ENCODE measurements at regions not wholly inside any gene's neighbourhood (a gene's known extent, or its start where the extent isn't known, plus 50 kb on each side); places are given as distances from the start of the nearest gene placed in this dataset.

DNA sequence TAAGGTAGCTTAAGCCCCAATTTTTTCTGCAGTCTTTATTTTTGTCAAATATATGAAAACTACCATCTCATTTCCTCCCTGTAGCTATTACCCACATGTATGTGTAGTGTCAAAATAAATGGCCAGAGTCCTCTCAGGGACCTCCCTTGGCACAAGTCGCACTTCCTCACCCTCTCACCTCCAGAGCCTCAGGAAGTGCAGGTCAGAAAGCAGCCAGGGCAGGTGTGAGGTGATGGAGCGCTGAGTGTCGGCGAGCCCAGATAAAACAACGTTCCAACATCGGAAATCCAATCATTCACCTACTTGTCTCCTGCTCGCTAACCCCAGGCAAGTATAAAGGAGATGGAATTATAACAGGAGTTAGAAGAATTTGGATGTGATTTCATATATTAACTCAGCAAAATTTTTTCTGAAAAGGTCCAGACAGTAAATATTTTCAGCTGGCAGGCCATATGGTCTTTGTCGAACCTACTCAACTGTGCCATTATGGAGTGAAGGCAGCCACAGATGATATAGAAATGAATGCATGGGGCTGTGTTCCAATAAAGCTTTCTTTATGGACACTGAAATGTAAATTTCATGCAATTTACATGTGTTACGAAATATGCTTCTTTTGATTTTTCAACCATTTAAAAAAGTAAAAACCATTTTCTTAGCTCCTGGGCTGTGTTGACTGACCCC is 76.8 kb upstream of the ERG start:
- TF ChIP-seq, protein P1, sequence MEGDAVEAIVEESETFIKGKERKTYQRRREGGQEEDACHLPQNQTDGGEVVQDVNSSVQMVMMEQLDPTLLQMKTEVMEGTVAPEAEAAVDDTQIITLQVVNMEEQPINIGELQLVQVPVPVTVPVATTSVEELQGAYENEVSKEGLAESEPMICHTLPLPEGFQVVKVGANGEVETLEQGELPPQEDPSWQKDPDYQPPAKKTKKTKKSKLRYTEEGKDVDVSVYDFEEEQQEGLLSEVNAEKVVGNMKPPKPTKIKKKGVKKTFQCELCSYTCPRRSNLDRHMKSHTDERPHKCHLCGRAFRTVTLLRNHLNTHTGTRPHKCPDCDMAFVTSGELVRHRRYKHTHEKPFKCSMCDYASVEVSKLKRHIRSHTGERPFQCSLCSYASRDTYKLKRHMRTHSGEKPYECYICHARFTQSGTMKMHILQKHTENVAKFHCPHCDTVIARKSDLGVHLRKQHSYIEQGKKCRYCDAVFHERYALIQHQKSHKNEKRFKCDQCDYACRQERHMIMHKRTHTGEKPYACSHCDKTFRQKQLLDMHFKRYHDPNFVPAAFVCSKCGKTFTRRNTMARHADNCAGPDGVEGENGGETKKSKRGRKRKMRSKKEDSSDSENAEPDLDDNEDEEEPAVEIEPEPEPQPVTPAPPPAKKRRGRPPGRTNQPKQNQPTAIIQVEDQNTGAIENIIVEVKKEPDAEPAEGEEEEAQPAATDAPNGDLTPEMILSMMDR (IDR thresholded peaks at IDR 0.05; ENCODE audit: poor library complexity, severe bottlenecking) = no peak
- TF ChIP-seq POLR2AphosphoS5 (IDR thresholded peaks at IDR 0.05) (no peak), MXI1 (conservative IDR thresholded peaks at IDR 0.05; ENCODE audit: poor library complexity, severe bottlenecking) (no peak), EZH2 (IDR thresholded peaks at IDR 0.05; ENCODE audit: borderline replicate concordance, insufficient read depth, low read length, poor library complexity, severe bottlenecking) (no peak), EP300 (conservative IDR thresholded peaks at IDR 0.05; ENCODE audit: poor library complexity, severe bottlenecking) (no peak), TAF1 (IDR thresholded peaks at IDR 0.05; ENCODE audit: low read depth) (no peak), SMC3 (conservative IDR thresholded peaks at IDR 0.05; ENCODE audit: poor library complexity) (no peak)
- TF ChIP-seq, protein P2, sequence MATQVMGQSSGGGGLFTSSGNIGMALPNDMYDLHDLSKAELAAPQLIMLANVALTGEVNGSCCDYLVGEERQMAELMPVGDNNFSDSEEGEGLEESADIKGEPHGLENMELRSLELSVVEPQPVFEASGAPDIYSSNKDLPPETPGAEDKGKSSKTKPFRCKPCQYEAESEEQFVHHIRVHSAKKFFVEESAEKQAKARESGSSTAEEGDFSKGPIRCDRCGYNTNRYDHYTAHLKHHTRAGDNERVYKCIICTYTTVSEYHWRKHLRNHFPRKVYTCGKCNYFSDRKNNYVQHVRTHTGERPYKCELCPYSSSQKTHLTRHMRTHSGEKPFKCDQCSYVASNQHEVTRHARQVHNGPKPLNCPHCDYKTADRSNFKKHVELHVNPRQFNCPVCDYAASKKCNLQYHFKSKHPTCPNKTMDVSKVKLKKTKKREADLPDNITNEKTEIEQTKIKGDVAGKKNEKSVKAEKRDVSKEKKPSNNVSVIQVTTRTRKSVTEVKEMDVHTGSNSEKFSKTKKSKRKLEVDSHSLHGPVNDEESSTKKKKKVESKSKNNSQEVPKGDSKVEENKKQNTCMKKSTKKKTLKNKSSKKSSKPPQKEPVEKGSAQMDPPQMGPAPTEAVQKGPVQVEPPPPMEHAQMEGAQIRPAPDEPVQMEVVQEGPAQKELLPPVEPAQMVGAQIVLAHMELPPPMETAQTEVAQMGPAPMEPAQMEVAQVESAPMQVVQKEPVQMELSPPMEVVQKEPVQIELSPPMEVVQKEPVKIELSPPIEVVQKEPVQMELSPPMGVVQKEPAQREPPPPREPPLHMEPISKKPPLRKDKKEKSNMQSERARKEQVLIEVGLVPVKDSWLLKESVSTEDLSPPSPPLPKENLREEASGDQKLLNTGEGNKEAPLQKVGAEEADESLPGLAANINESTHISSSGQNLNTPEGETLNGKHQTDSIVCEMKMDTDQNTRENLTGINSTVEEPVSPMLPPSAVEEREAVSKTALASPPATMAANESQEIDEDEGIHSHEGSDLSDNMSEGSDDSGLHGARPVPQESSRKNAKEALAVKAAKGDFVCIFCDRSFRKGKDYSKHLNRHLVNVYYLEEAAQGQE (IDR thresholded peaks at IDR 0.05; ENCODE audit: borderline replicate concordance) = no peak

Measured in neural cell (in vitro differentiated cells).